LNCAP (cell line): ENCODE measurements at regions not wholly inside any gene's neighbourhood (a gene's known extent, or its start where the extent isn't known, plus 50 kb on each side); places are given as distances from the start of the nearest gene placed in this dataset.

Experiments used
- CTCF ChIP-seq: fragments of 450-650 bp; IDR thresholded peaks from 2 replicates; pipeline ENCODE4 v1.5.1; 2017; ENCODE audit warnings: mild to moderate bottlenecking

- TF ChIP-seq CTCF, result peak; percentile 60; the same call in 1 of the 2 replicates
Measured at GRCh38 chr11:86193297-86194095, 51.1 kb upstream of the EED start.

- TF ChIP-seq CTCF, result no peak
Measured at GRCh38 chr11:86192519-86193257, 51.9 kb upstream of the EED start.

- no peak for TF ChIP-seq CTCF
Measured at GRCh38 chr11:86191874-86192273, 52.7 kb upstream of the EED start.

- TF ChIP-seq CTCF, result no peak
Measured at GRCh38 chr11:86187027-86187426, 57.5 kb upstream of the EED start.

- no peak for TF ChIP-seq CTCF
Measured at GRCh38 chr11:86186386-86186785, 58.2 kb upstream of the EED start.

- no peak for TF ChIP-seq CTCF
Measured at GRCh38 chr11:86185381-86185750, 59.2 kb upstream of the EED start.

GRCh38 chr11:86184728-86185380 lies 59.7 kb upstream of the EED start:
- TF ChIP-seq CTCF, result no peak
